ENCODE measurements at regions not wholly inside any gene's neighbourhood (a gene's known extent, or its start where the extent isn't known, plus 50 kb on each side); places are given as distances from the start of the nearest gene placed in this dataset.

GRCh38 chr12:75568801-75569200 lies 57.4 kb upstream of the KRR1 start:
- TF ChIP-seq REST (IDR thresholded peaks at IDR 0.05; ENCODE audit: insufficient read depth in 1 of 2, low read depth in 2 of 2, low read length in 2 of 2) (no peak), POLR2AphosphoS5 (IDR thresholded peaks at IDR 0.05; ENCODE audit: low read depth, low read length) (no peak), TAF1 (IDR thresholded peaks at IDR 0.05; ENCODE audit: borderline replicate concordance, insufficient read depth, low read length) (no peak), SIN3A (IDR thresholded peaks at IDR 0.05; ENCODE audit: borderline replicate concordance, insufficient read depth, low read length) (no peak), FOXP2 (optimal IDR thresholded peaks at IDR 0.05; ENCODE audit: borderline replicate concordance, extremely low read depth, extremely low read length, insufficient read depth) (no peak)

- TF ChIP-seq REST (IDR thresholded peaks at IDR 0.05; ENCODE audit: insufficient read depth in 1 of 2, low read depth in 2 of 2, low read length in 2 of 2) (no peak), POLR2AphosphoS5 (IDR thresholded peaks at IDR 0.05; ENCODE audit: low read depth, low read length) (no peak), TAF1 (IDR thresholded peaks at IDR 0.05; ENCODE audit: borderline replicate concordance, insufficient read depth, low read length) (no peak), SIN3A (IDR thresholded peaks at IDR 0.05; ENCODE audit: borderline replicate concordance, insufficient read depth, low read length) (no peak), FOXP2 (optimal IDR thresholded peaks at IDR 0.05; ENCODE audit: borderline replicate concordance, extremely low read depth, extremely low read length, insufficient read depth) (no peak)
These were observed 57.0 kb upstream of the KRR1 start for GRCh38 chr12:75568393-75568792.

- TF ChIP-seq TAF1 (IDR thresholded peaks at IDR 0.05; ENCODE audit: borderline replicate concordance, insufficient read depth, low read length), result no peak
- TF ChIP-seq SIN3A (IDR thresholded peaks at IDR 0.05; ENCODE audit: borderline replicate concordance, insufficient read depth, low read length), result no peak
- no peak for TF ChIP-seq POLR2AphosphoS5 (IDR thresholded peaks at IDR 0.05; ENCODE audit: low read depth, low read length)
- TF ChIP-seq FOXP2 (optimal IDR thresholded peaks at IDR 0.05; ENCODE audit: borderline replicate concordance, extremely low read depth, extremely low read length, insufficient read depth), result no peak
- no peak for TF ChIP-seq REST (IDR thresholded peaks at IDR 0.05; ENCODE audit: insufficient read depth in 1 of 2, low read depth in 2 of 2, low read length in 2 of 2)
These were observed 54.4 kb upstream of the KRR1 start for GRCh38 chr12:75565795-75566194.

GRCh38 chr12:75564852-75565251 lies 53.4 kb upstream of the KRR1 start:
- TF ChIP-seq FOXP2 (optimal IDR thresholded peaks at IDR 0.05; ENCODE audit: borderline replicate concordance, extremely low read depth, extremely low read length, insufficient read depth) (no peak), TAF1 (IDR thresholded peaks at IDR 0.05; ENCODE audit: borderline replicate concordance, insufficient read depth, low read length) (no peak), POLR2AphosphoS5 (IDR thresholded peaks at IDR 0.05; ENCODE audit: low read depth, low read length) (no peak), SIN3A (IDR thresholded peaks at IDR 0.05; ENCODE audit: borderline replicate concordance, insufficient read depth, low read length) (no peak), REST (IDR thresholded peaks at IDR 0.05; ENCODE audit: insufficient read depth in 1 of 2, low read depth in 2 of 2, low read length in 2 of 2) (no peak)

- no peak for TF ChIP-seq TAF1 (IDR thresholded peaks at IDR 0.05; ENCODE audit: borderline replicate concordance, insufficient read depth, low read length)
- TF ChIP-seq REST (IDR thresholded peaks at IDR 0.05; ENCODE audit: insufficient read depth in 1 of 2, low read depth in 2 of 2, low read length in 2 of 2), result no peak
- no peak for TF ChIP-seq SIN3A (IDR thresholded peaks at IDR 0.05; ENCODE audit: borderline replicate concordance, insufficient read depth, low read length)
- TF ChIP-seq POLR2AphosphoS5 (IDR thresholded peaks at IDR 0.05; ENCODE audit: low read depth, low read length), result no peak
- TF ChIP-seq FOXP2 (optimal IDR thresholded peaks at IDR 0.05; ENCODE audit: borderline replicate concordance, extremely low read depth, extremely low read length, insufficient read depth), result no peak
These were observed 53.0 kb upstream of the KRR1 start for GRCh38 chr12:75564398-75564797.

Measured in PFSK-1 (cell line).